ENCODE measurements at regions not wholly inside any gene's neighbourhood (a gene's known extent, or its start where the extent isn't known, plus 50 kb on each side); places are given as distances from the start of the nearest gene placed in this dataset.

DNA sequence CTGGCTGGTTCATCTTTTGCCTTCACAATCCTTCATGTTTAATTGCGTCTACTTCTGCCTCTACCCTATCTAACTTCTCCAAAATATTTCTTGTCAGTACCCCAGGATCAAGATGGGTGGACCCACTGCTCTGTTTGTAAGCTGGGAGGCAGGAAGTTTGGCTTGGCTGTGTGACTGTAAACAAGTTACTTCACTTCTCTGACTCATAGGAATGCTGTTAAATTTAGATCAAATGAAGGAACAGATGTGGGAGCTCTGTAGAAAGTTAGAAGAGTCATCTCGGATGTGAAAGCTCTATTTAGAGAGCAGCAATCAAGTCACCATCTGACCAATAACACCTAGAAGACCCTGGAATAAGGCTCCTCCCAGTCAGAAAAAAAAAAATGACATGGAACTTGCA, 55.2 kb upstream of the MRTFB start:
- TF ChIP-seq POLR2AphosphoS5 (IDR thresholded peaks at IDR 0.05; ENCODE audit: low read depth, low read length) (no peak), SAP130 (CRISPR knock-in tag; IDR thresholded peaks at IDR 0.05; ENCODE audit: low read depth) (no peak), ZNF343 (CRISPR knock-in tag; IDR thresholded peaks at IDR 0.05) (no peak), HOXD1 (CRISPR knock-in tag; IDR thresholded peaks at IDR 0.05) (no peak), CTCF (CRISPR knock-in tag; IDR thresholded peaks at IDR 0.05) (no peak), ZNF513 (CRISPR knock-in tag; conservative IDR thresholded peaks at IDR 0.05) (no peak), KAT7 (CRISPR knock-in tag; IDR thresholded peaks at IDR 0.05; ENCODE audit: borderline replicate concordance) (no peak), NONO (IDR thresholded peaks at IDR 0.05) (no peak), NONO (CRISPR knock-in tag; conservative IDR thresholded peaks at IDR 0.05) (no peak), NFE2 (CRISPR knock-in tag; IDR thresholded peaks at IDR 0.05) (no peak), TRIM22 (IDR thresholded peaks at IDR 0.05) (no peak), HDAC6 (IDR thresholded peaks at IDR 0.05; ENCODE audit: low read depth, low read length) (no peak), MYC (CRISPR knock-in tag; IDR thresholded peaks at IDR 0.05; ENCODE audit: borderline replicate concordance) (no peak), ZNF253 (CRISPR knock-in tag; IDR thresholded peaks at IDR 0.05; ENCODE audit: borderline replicate concordance) (no peak)
